HFFc6 (cell line): ENCODE measurements at regions not wholly inside any gene's neighbourhood (a gene's known extent, or its start where the extent isn't known, plus 50 kb on each side); places are given as distances from the start of the nearest gene placed in this dataset.
"Not testable (repeated sequence)": the region's sequence is repeated elsewhere in the genome, so short reads cannot be mapped to it uniquely, and the experiment has no call there.

Source experiments
- DNase-seq: peaks from one replicate; pipeline ENCODE4 v3.0.0-alpha.2; 2018
- H3K27ac Mint-ChIP-seq: 2 replicates; pipeline ENCODE4 v1.8.0; 2020; ENCODE audit warnings: mild to moderate bottlenecking, mixed read lengths
- H3K27me3 Mint-ChIP-seq: 2 replicates; pipeline ENCODE4 v1.8.0; 2021; ENCODE audit warnings: mild to moderate bottlenecking, moderate library complexity, mixed read lengths; ENCODE audit not compliant: insufficient read depth
- H3K36me3 Mint-ChIP-seq: 2 replicates; pipeline ENCODE4 v1.8.0; 2021; ENCODE audit warnings: low read depth, mixed read lengths
- H3K4me1 Mint-ChIP-seq: 2 replicates; pipeline ENCODE4 v1.8.0; 2020; ENCODE audit warnings: low read depth, mixed read lengths
- H3K4me3 Mint-ChIP-seq: 2 replicates; pipeline ENCODE4 v1.8.0; 2020; ENCODE audit warnings: mild to moderate bottlenecking, moderate library complexity, mixed read lengths
- H3K9me3 Mint-ChIP-seq: 2 replicates; pipeline ENCODE4 v1.8.0; 2020; ENCODE audit warnings: mild to moderate bottlenecking, mixed read lengths
- CTCF ChIP-seq: fragments of 200-600 bp; sonication (generic); IDR thresholded peaks from 2 replicates; pipeline ENCODE4 v1.5.0; 2021; ENCODE audit warnings: antibody characterized with exemption, mild to moderate bottlenecking

GRCh38 chr4:13678186-13678924 is 50.8 kb upstream of the BOD1L1 start:
- Mint-ChIP-seq H3K27ac (no peak overlapping the region), H3K4me1 (peaks cover 11% of the 10 kb centered on the region; the same call in 1 of the 2 replicates), H3K36me3 (peaks cover 15% of the 10 kb centered on the region), H3K27me3 (no peaks in the 10 kb centered on the region), H3K9me3 (peaks cover 15% of the 10 kb centered on the region), H3K4me3 (no peak overlapping the region)
- no peak for TF ChIP-seq CTCF
- no peak for DNase-seq

GRCh38 chr4:13681570-13681969 is 54.0 kb upstream of the BOD1L1 start:
- H3K4me3 Mint-ChIP-seq = no peak overlapping the region
- no peak overlapping the region for H3K27ac Mint-ChIP-seq
- DNase-seq = no peak
- H3K9me3 Mint-ChIP-seq = peaks cover 16% of the 10 kb centered on the region
- no peak for TF ChIP-seq CTCF
- H3K36me3 Mint-ChIP-seq = peaks cover 13% of the 10 kb centered on the region
- H3K4me1 Mint-ChIP-seq = peaks cover 11% of the 10 kb centered on the region; the same call in 1 of the 2 replicates
- no peaks in the 10 kb centered on the region; the same call in 1 of the 2 replicates for H3K27me3 Mint-ChIP-seq

GRCh38 chr4:13694256-13694655 is 66.7 kb upstream of the BOD1L1 start:
- DNase-seq = no peak

GRCh38 chr4:13698296-13698695 is 70.8 kb upstream of the BOD1L1 start:
- Mint-ChIP-seq H3K36me3 (no peaks in the 10 kb centered on the region), H3K9me3 (no peaks in the 10 kb centered on the region), H3K4me1 (peaks cover 44% of the 10 kb centered on the region), H3K27ac (no peak overlapping the region), H3K4me3 (no peak overlapping the region), H3K27me3 (peaks cover 7% of the 10 kb centered on the region)
- DNase-seq = no peak
- TF ChIP-seq CTCF = no peak

More at GRCh38 chr4:13694256-13694655, 66.7 kb upstream of the BOD1L1 start:
- peaks cover 13% of the 10 kb centered on the region for H3K36me3 Mint-ChIP-seq
- peaks cover 6% of the 10 kb centered on the region for H3K4me1 Mint-ChIP-seq
- peaks cover 15% of the 10 kb centered on the region for H3K9me3 Mint-ChIP-seq
- peaks cover 10% of the 10 kb centered on the region for H3K27me3 Mint-ChIP-seq
- no peak overlapping the region for H3K4me3 Mint-ChIP-seq
- H3K27ac Mint-ChIP-seq = no peak overlapping the region
- no peak for TF ChIP-seq CTCF

- TF ChIP-seq CTCF = no peak
- Mint-ChIP-seq H3K4me1 (peaks cover 59% of the 10 kb centered on the region), H3K27ac (peak overlapping the region; percentile 50), H3K9me3 (no peaks in the 10 kb centered on the region), H3K4me3 (peak overlapping the region; percentile 35), H3K36me3 (no peaks in the 10 kb centered on the region), H3K27me3 (peaks cover 3% of the 10 kb centered on the region)
- peak; percentile 87 for DNase-seq
These were observed 72.7 kb upstream of the BOD1L1 start for GRCh38 chr4:13700021-13700857.

- Mint-ChIP-seq H3K4me1 (peaks cover 65% of the 10 kb centered on the region), H3K4me3 (peak overlapping the region; percentile 35), H3K27ac (peak overlapping the region; percentile 50)
- not testable (repeated sequence) for H3K9me3 Mint-ChIP-seq, H3K36me3 Mint-ChIP-seq, H3K27me3 Mint-ChIP-seq, DNase-seq
These were observed 73.3 kb upstream of the BOD1L1 start for GRCh38 chr4:13700858-13701140.
